NCI-H69 (cell line): ENCODE measurements at regions not wholly inside any gene's neighbourhood (a gene's known extent, or its start where the extent isn't known, plus 50 kb on each side); places are given as distances from the start of the nearest gene placed in this dataset.
"Not testable (repeated sequence)": the region's sequence is repeated elsewhere in the genome, so short reads cannot be mapped to it uniquely, and the experiment has no call there.

Experiments used
- DNase-seq: peaks from one replicate; lab custom pipeline; 2025; lab: John Stamatoyannopoulos, UW

GRCh38 chr4:115228851-115229250 lies 115.4 kb upstream of the NDST4 start:
- DNase-seq, result peak; percentile 59

GRCh38 chr4:115222061-115222460 lies 108.6 kb upstream of the NDST4 start:
- no peak for DNase-seq

DNA sequence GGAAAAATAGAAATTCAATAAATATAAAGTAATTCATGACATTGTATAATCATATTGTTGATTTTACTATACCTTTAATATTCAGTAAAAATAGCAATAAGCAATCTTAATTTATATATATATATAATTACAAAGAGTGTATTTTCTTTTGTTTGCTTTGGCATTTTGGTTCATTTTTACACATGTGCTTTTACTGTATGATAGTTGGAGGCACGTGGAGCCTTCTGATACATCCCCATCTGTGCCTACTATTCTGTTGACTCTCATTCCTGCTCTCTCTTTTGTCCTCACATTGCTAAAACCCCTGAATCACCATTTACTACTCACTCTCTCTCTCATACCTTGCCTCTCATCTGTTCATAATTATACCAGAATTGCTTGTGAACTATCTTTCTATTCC lies 106.4 kb upstream of the NDST4 start:
- peak; percentile 50 for DNase-seq

GRCh38 chr4:115219315-115219860 lies 106.0 kb upstream of the NDST4 start:
- peak; percentile 64 for DNase-seq

GRCh38 chr4:115215935-115216334 lies 102.5 kb upstream of the NDST4 start:
- no peak for DNase-seq

GRCh38 chr4:115213716-115214115 lies 100.3 kb upstream of the NDST4 start:
- DNase-seq, result no peak

GRCh38 chr4:115201042-115201330 lies 87.6 kb upstream of the NDST4 start:
- DNase-seq, result peak; percentile 72

DNA sequence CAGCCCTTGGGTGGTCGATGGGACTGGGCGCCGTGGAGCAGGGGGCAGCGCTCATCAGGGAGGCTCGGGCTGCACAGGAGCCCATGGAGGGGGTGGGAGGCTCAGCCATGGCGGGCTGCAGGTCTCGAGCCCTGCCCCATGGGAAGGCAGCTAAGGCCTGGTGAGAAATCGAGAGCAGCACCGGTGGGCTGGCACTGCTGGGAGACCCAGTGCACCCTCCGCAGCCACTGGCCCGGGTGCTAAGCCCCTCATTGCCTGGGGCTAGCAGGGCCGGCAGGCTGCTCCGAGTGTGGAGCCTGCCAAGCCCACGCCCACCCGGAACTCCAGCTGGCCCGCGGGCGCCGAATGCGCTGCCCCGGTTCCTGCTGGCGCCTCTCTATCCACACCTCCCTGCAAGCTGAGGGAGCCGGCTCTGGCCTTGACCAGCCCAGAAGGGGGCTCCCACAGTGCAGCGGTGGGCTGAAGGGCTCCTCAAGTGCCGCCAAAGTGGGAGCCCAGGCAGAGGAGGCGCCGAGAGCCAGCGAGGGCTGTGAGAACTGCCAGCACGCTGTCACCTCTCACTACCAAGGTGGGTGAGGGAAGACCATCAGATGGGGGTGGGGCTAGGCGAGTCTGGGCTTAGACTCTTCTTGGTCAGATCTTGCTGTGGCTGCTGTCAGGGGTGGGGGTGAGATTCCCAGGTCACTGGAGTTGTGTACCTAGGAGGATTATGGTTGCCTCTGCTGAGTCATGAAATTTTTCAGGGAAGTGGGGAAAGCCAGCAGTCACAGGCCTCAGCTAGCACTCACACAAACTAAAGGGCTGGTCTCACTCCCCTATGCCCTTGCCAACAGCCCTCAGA lies 87.0 kb upstream of the NDST4 start:
- not testable (repeated sequence) for DNase-seq

- not testable (repeated sequence) for DNase-seq
Observed at GRCh38 chr4:115194612-115195011, 81.2 kb upstream of the NDST4 start.

DNA sequence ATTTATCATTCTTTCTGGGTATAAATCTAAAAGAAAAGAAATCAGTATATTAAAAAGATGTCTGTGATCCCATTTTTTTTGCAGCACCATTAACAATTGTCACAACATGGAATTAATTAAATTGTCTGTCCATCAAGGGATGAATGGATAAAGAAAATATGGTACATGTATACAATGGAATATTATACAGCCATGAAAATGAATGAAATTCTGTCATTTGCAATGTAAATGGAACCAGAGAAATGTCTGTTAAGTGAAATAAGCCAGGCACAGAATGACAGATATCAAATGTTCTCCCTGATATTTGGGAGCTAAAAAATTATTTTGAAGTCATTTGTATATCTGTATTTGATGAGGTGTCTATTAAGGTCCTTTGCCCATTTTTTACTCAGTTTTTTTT lies 77.1 kb upstream of the NDST4 start:
- DNase-seq, result no peak

- DNase-seq, result no peak
Observed at GRCh38 chr4:115187136-115187535, 73.7 kb upstream of the NDST4 start.

DNA sequence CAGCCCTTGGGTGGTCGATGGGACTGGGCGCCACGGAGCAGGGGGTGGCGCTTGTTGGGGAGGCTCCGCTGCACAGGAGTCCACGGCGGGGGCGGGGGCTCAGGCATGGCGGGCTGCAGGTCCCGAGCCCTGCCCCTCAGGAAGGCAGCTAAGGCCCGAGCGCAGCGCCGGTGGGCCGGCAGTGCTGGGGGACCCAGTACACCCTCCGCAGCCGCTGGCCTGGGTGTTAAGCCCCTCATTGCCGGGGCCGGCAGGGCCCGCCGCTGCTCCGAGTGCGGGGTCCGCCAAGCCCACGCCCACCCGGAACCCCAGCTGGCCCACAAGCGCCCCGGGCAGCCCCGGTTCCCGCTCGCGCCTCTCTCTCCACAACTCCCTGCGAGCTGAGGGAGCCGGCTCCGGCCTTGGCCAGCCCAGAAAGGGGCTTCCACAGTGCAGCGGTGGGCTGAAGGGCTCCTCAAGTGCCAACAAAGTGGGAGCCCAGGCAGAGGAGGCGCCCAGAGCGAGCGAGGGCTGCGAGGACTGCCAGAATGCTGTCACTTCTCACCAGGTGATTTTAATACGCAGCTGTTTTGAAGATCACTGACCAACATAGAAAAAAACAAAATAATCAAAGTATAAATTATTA lies 66.1 kb upstream of the NDST4 start:
- not testable (repeated sequence) for DNase-seq

DNA sequence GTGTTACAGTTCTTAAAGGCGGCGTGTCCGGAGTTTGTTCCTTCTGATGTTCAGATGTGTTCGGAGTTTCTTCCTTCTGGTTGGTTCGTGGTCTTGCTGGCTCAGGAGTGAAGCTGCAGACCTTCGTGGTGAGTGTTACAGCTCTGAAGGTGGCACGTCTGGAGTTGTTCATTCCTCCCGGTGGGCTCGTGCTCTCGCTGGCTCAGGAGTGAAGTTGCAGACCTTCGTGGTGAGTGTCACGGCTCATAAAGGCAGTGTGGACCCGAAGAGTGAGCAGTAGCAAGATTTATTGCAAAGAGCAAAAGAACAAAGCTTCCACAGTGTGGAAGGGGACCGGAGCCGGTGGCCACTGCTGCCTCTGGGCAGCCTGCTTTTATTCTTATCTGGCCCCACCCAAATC lies 65.3 kb upstream of the NDST4 start:
- not testable (repeated sequence) for DNase-seq

GRCh38 chr4:115171220-115171619 lies 57.8 kb upstream of the NDST4 start:
- no peak for DNase-seq

GRCh38 chr4:115165503-115165902 lies 52.1 kb upstream of the NDST4 start:
- DNase-seq, result no peak
